ENCODE measurements at regions not wholly inside any gene's neighbourhood (a gene's known extent, or its start where the extent isn't known, plus 50 kb on each side); places are given as distances from the start of the nearest gene placed in this dataset.

DNA sequence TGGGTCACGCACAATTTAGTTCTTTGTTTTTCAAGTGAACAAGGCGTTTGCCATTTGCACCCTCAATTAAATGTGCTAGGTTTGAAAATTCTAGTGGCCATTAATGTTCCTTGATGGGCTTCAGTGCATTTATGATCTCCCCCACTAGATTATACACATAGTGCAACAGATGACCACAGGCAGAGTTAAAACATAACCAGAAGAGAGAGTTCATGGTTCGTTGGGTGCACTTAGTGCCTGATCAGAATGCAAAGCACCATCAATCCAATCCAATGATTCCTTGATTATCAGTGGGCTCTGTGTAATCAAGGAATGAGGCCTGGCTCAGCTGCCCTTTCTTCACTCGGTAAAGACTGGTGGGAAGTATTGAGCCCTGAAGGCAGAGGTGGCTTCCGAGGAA is 334.5 kb downstream of the PRDM2 start:
- Histone ChIP-seq H2BK15ac (replicated peaks; ENCODE audit: low read depth) (no peak overlapping the region), H3K36me3 (ENCODE audit: control insufficient read depth, insufficient read depth, low read length) (no peaks in the 10 kb centered on the region), H3K27ac (ENCODE audit: low read depth, low read length) (no peak overlapping the region), H3K27me3 (ENCODE audit: insufficient read depth, low read length, poor library complexity) (no peaks in the 10 kb centered on the region), H4K5ac (ENCODE audit: low read length) (no peak overlapping the region), H3K9ac (ENCODE audit: low read length) (no peak overlapping the region), H3K4me3 (ENCODE audit: low read length) (no peak overlapping the region), H3K79me1 (ENCODE audit: low read length) (no peaks in the 10 kb centered on the region), H3K79me2 (ENCODE audit: control insufficient read depth, insufficient read depth, low read length) (no peaks in the 10 kb centered on the region), H3K4me2 (ENCODE audit: low read length) (no peak overlapping the region), H3K23ac (ENCODE audit: low read length) (no peak overlapping the region), H2BK5ac (ENCODE audit: low read length) (no peak overlapping the region), H2BK120ac (ENCODE audit: low read depth, low read length) (no peak overlapping the region), H3K18ac (ENCODE audit: low read length) (no peak overlapping the region), H3K56ac (ENCODE audit: low read length) (no peak overlapping the region), H2AK5ac (ENCODE audit: low read length) (no peak overlapping the region), H3K4me1 (ENCODE audit: control insufficient read depth, low read depth, low read length) (no peaks in the 10 kb centered on the region), H3K4ac (ENCODE audit: low read depth, low read length) (no peak overlapping the region), H4K8ac (ENCODE audit: low read depth, low read length) (no peak overlapping the region)
- DNase-seq, result no peak
- whole genome bisulfite sequencing (ENCODE audit: extremely low coverage, insufficient coverage, low lambda C conversion rate), result no CpG with 5 or more reads among the region's 5 CpGs

GRCh38 chr1:14037101-14037847 is 337.3 kb downstream of the PRDM2 start:
- DNase-seq, result no peak
- H3K56ac ChIP-seq (ENCODE audit: low read length), result no peak overlapping the region
- no peak overlapping the region for H4K5ac ChIP-seq (ENCODE audit: low read length)
- no peak overlapping the region for H2BK120ac ChIP-seq (ENCODE audit: low read depth, low read length)
- no CpG with 5 or more reads among the region's 6 CpGs for WGBS (ENCODE audit: extremely low coverage, insufficient coverage, low lambda C conversion rate)
- no peaks in the 10 kb centered on the region for H3K36me3 ChIP-seq (ENCODE audit: control insufficient read depth, insufficient read depth, low read length)
- no peak overlapping the region for H2BK15ac ChIP-seq (replicated peaks; ENCODE audit: low read depth)
- H3K23ac ChIP-seq (ENCODE audit: low read length), result no peak overlapping the region
- no peaks in the 10 kb centered on the region for H3K79me2 ChIP-seq (ENCODE audit: control insufficient read depth, insufficient read depth, low read length)
- no peaks in the 10 kb centered on the region for H3K27me3 ChIP-seq (ENCODE audit: insufficient read depth, low read length, poor library complexity)
- H3K9ac ChIP-seq (ENCODE audit: low read length), result no peak overlapping the region
- no peaks in the 10 kb centered on the region for H3K79me1 ChIP-seq (ENCODE audit: low read length)
- no peak overlapping the region for H2BK5ac ChIP-seq (ENCODE audit: low read length)
- no peak overlapping the region for H3K18ac ChIP-seq (ENCODE audit: low read length)
- H4K8ac ChIP-seq (ENCODE audit: low read depth, low read length), result no peak overlapping the region
- H3K4me3 ChIP-seq (ENCODE audit: low read length), result no peak overlapping the region
- H3K4ac ChIP-seq (ENCODE audit: low read depth, low read length), result no peak overlapping the region
- H3K4me1 ChIP-seq (ENCODE audit: control insufficient read depth, low read depth, low read length), result no peaks in the 10 kb centered on the region
- H3K27ac ChIP-seq (ENCODE audit: low read depth, low read length), result no peak overlapping the region
- no peak overlapping the region for H3K4me2 ChIP-seq (ENCODE audit: low read length)
- H2AK5ac ChIP-seq (ENCODE audit: low read length), result no peak overlapping the region

- H3K18ac ChIP-seq (ENCODE audit: low read length), result no peak overlapping the region
- no peak overlapping the region for H3K4me2 ChIP-seq (ENCODE audit: low read length)
- no peak overlapping the region for H3K4me3 ChIP-seq (ENCODE audit: low read length)
- H3K4me1 ChIP-seq (ENCODE audit: control insufficient read depth, low read depth, low read length), result no peaks in the 10 kb centered on the region
- no CpG with 5 or more reads among the region's 11 CpGs for WGBS (ENCODE audit: extremely low coverage, insufficient coverage, low lambda C conversion rate)
- H3K27ac ChIP-seq (ENCODE audit: low read depth, low read length), result no peak overlapping the region
- no peaks in the 10 kb centered on the region for H3K36me3 ChIP-seq (ENCODE audit: control insufficient read depth, insufficient read depth, low read length)
- H2AK5ac ChIP-seq (ENCODE audit: low read length), result no peak overlapping the region
- no peak overlapping the region for H3K56ac ChIP-seq (ENCODE audit: low read length)
- H2BK5ac ChIP-seq (ENCODE audit: low read length), result no peak overlapping the region
- DNase-seq, result peak; percentile 5
- H3K4ac ChIP-seq (ENCODE audit: low read depth, low read length), result no peak overlapping the region
- H3K79me2 ChIP-seq (ENCODE audit: control insufficient read depth, insufficient read depth, low read length), result no peaks in the 10 kb centered on the region
- H3K79me1 ChIP-seq (ENCODE audit: low read length), result no peaks in the 10 kb centered on the region
- no peak overlapping the region for H3K23ac ChIP-seq (ENCODE audit: low read length)
- no peak overlapping the region for H4K5ac ChIP-seq (ENCODE audit: low read length)
- H4K8ac ChIP-seq (ENCODE audit: low read depth, low read length), result no peak overlapping the region
- no peak overlapping the region for H3K9ac ChIP-seq (ENCODE audit: low read length)
- H2BK120ac ChIP-seq (ENCODE audit: low read depth, low read length), result no peak overlapping the region
- H2BK15ac ChIP-seq (replicated peaks; ENCODE audit: low read depth), result no peak overlapping the region
- H3K27me3 ChIP-seq (ENCODE audit: insufficient read depth, low read length, poor library complexity), result no peaks in the 10 kb centered on the region
Measured at GRCh38 chr1:14039582-14040430, 339.8 kb downstream of the PRDM2 start.

GRCh38 chr1:14049965-14050364 is 350.0 kb downstream of the PRDM2 start:
- WGBS (ENCODE audit: extremely low coverage, insufficient coverage, low lambda C conversion rate), result no CpG with 5 or more reads among the region's 4 CpGs
- H4K5ac ChIP-seq (ENCODE audit: low read length), result no peak overlapping the region
- H2AK5ac ChIP-seq (ENCODE audit: low read length), result no peak overlapping the region
- DNase-seq, result no peak
- H3K79me2 ChIP-seq (ENCODE audit: control insufficient read depth, insufficient read depth, low read length), result no peaks in the 10 kb centered on the region
- H3K9ac ChIP-seq (ENCODE audit: low read length), result no peak overlapping the region
- H3K18ac ChIP-seq (ENCODE audit: low read length), result no peak overlapping the region
- no peak overlapping the region for H3K4ac ChIP-seq (ENCODE audit: low read depth, low read length)
- no peaks in the 10 kb centered on the region for H3K36me3 ChIP-seq (ENCODE audit: control insufficient read depth, insufficient read depth, low read length)
- no peak overlapping the region for H2BK120ac ChIP-seq (ENCODE audit: low read depth, low read length)
- no peak overlapping the region for H2BK5ac ChIP-seq (ENCODE audit: low read length)
- H3K23ac ChIP-seq (ENCODE audit: low read length), result no peak overlapping the region
- no peak overlapping the region for H3K4me3 ChIP-seq (ENCODE audit: low read length)
- no peaks in the 10 kb centered on the region for H3K4me1 ChIP-seq (ENCODE audit: control insufficient read depth, low read depth, low read length)
- H3K27ac ChIP-seq (ENCODE audit: low read depth, low read length), result no peak overlapping the region
- no peak overlapping the region for H3K4me2 ChIP-seq (ENCODE audit: low read length)
- H4K8ac ChIP-seq (ENCODE audit: low read depth, low read length), result no peak overlapping the region
- no peak overlapping the region for H2BK15ac ChIP-seq (replicated peaks; ENCODE audit: low read depth)
- no peaks in the 10 kb centered on the region for H3K79me1 ChIP-seq (ENCODE audit: low read length)
- H3K27me3 ChIP-seq (ENCODE audit: insufficient read depth, low read length, poor library complexity), result no peaks in the 10 kb centered on the region
- no peak overlapping the region for H3K56ac ChIP-seq (ENCODE audit: low read length)

GRCh38 chr1:14055442-14056223 is 355.6 kb downstream of the PRDM2 start:
- Histone ChIP-seq H2BK120ac (ENCODE audit: low read depth, low read length) (no peak overlapping the region), H3K4me2 (ENCODE audit: low read length) (no peak overlapping the region), H3K79me2 (ENCODE audit: control insufficient read depth, insufficient read depth, low read length) (no peaks in the 10 kb centered on the region), H2AK5ac (ENCODE audit: low read length) (no peak overlapping the region), H3K27me3 (ENCODE audit: insufficient read depth, low read length, poor library complexity) (no peaks in the 10 kb centered on the region), H3K9ac (ENCODE audit: low read length) (no peak overlapping the region), H3K79me1 (ENCODE audit: low read length) (no peaks in the 10 kb centered on the region), H3K4me1 (ENCODE audit: control insufficient read depth, low read depth, low read length) (no peaks in the 10 kb centered on the region), H3K18ac (ENCODE audit: low read length) (no peak overlapping the region), H3K36me3 (ENCODE audit: control insufficient read depth, insufficient read depth, low read length) (no peaks in the 10 kb centered on the region), H3K56ac (ENCODE audit: low read length) (no peak overlapping the region), H4K5ac (ENCODE audit: low read length) (no peak overlapping the region), H4K8ac (ENCODE audit: low read depth, low read length) (no peak overlapping the region), H3K4ac (ENCODE audit: low read depth, low read length) (no peak overlapping the region), H2BK15ac (replicated peaks; ENCODE audit: low read depth) (no peak overlapping the region), H3K23ac (ENCODE audit: low read length) (no peak overlapping the region), H3K4me3 (ENCODE audit: low read length) (no peak overlapping the region), H3K27ac (ENCODE audit: low read depth, low read length) (no peak overlapping the region), H2BK5ac (ENCODE audit: low read length) (no peak overlapping the region)
- no peak for DNase-seq
- WGBS (ENCODE audit: extremely low coverage, insufficient coverage, low lambda C conversion rate), result no CpG with 5 or more reads among the region's 4 CpGs
